HG03378 (cell line): ENCODE measurements at regions not wholly inside any gene's neighbourhood (a gene's known extent, or its start where the extent isn't known, plus 50 kb on each side); places are given as distances from the start of the nearest gene placed in this dataset.
A peak's percentile ranks its signal among the peaks of the same experiment; 100 is the strongest.
"Not testable (repeated sequence)": the region's sequence is repeated elsewhere in the genome, so short reads cannot be mapped to it uniquely, and the experiment has no call there.

Source experiments
- ATAC-seq: cut with Tn5 transposase; IDR thresholded peaks from one replicate; pipeline ENCODE4 v1.9.1; 2021; ENCODE audit warnings: mild to moderate bottlenecking, moderate library complexity; ENCODE audit not compliant: unreplicated experiment

DNA sequence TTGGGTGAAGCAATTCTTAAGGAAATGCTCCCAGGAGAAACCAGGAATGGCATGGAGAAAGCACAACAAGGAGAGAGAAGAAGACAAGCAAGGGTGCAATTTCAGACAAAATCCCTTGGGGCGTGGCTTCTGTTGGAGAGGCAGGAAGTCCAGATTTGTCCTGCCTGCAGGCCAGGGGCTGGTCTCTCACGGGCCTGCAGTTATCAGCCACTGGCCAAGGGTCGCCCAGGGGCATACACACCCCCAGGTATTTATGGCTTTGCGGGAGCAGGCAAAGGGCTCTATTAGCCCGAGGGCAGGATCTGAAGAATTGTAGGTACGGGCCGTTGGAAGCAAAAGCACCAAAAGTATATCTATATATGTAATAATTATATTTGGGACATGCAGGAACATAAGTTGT, 87.7 kb downstream of the IYD start:
- ATAC-seq: no peak

DNA sequence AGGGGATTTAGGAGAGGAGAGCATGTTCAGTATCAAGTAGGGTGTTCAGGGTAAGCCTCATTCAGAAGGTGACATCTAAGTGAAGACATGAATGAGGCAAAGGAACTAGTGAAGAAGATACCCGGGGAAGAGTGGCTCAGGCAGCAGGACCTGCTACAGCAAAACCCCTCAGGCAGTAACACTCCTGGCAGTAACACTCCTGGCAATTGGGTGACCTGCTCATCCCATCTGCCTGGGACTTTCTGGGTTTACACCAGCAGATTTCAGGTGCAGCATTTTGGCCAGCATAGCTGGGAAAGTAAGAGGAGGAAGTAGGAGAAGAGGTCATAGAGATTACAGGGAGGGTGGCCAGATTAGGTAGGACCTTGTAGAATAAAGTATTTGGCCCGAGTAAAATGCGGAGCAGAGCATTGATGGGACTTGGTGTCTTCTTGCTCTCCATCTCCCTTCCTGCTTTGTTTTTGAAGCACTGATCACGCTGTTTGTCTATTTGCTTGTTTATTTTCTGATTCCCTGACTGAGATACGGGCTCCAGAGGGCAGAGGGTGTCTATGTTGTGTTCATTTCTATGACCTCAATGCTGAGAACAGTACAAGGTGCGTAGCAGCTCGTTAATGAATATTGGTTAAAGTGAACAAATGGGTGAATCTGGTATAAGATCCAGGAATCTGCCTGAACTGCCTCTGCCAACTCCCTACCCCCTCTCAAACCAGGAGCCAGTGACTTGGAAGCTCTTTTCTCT, 88.3 kb downstream of the IYD start:
- ATAC-seq: no peak

DNA sequence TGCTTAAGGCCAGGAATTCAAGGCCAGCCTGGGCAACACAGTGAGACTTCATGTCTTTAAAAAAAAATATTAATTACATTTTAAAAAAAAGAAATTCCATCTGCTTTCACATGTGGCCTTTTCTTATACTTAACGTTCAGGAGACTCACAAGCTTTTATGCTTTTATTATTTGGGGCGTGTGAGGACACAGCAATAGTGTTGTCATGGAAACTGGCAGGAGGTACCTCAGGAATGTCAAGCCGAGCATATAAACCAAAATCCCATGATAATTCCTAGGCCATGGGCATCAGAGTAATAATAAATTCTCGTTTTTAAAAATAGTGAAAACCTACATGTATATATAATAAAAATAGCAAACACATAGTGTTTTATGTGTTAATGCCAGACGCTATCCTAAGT, 89.8 kb downstream of the IYD start:
- ATAC-seq: no peak

DNA sequence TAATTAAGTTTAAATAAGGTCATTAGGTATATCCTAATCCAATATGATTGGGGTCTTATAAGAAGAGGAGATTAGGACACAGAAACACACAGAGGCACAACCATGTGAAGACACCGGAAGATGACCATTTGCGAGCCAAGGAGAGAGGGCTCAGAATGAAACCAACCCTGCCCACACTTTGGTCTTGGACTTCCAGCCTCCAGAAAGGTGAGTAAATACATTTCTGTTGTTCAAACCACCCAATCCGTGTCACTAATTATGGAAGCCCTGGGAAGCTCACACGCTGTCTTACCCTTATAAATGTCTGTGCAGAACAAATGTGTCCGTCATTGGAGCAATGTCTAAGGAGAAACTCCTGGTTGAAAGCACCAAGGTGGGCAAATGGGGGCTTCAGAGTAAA, 95.0 kb downstream of the IYD start:
- no peak for ATAC-seq

DNA sequence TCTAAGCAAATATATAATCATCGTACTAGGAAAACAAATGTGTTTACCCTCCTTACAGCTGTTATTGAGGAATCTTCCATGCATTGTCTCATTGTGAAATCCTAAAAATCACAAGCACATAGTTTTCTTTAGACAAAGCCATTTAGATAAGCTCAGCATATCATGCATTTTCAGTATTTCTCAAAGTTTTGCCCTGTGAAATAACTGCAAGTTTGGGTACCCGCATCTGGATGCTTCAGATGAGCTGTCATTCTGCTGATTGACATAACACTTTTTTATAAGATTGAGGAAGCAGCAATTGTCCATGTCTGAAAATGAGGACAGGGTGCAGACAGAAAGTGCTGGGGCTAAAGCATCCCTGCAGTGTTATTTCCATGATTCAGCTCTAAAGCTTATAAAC, 96.2 kb downstream of the IYD start:
- no peak for ATAC-seq

DNA sequence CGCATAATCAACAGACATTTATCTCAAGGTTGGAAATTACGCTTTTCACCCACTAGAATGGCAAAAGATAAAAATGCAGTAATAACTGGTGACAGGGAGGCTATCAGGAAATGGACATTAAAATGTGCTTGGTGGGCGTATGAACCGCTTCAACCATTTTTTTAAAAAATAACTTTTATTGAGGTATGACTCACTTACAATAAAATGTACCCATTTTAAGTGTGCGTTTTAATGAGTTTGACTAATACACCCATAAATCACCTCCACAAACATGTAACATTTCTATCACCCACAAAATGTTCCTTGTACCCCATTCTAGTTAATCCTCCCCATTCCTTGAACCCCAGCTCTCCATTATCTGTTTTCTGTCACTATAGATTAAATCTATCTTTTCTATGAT, 96.8 kb downstream of the IYD start:
- ATAC-seq: no peak

DNA sequence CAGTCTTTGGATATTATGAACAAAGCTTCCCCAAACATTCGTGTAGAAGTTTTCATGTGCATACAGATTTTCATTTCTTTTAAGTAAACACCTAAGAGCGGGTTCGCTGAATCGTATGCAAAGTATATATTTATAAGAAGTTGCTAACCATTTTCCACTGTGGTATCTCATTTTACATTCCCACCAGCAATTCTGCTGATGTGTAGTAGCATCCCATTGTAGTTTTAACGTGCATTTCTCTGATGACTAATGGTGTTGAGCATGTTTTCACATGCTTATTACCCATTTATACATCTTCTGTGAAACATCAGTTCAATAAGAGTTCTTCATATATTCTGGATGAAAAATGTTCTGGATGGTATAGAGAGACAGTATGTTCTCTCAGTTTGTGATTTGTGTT, 97.4 kb downstream of the IYD start:
- ATAC-seq: no peak

DNA sequence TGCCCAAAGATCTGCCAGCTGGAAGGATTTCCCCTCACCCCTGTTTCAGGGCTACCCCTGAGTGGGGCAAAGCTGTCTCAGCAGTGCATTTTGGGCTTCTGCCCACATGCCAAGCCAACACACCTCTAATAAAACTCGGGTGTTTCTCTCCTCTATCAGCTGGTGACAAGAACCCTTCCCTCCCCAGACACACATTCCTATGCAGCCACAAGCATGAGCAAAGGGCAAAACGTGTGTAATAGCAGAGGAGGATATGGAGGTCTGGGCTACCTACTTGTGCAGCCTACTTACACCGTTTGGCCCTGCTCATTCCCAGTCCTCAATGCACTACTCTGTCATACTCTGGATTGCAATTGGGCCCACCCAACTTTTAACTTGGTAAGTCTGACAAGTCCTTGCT, 101.3 kb downstream of the IYD start:
- ATAC-seq: no peak

DNA sequence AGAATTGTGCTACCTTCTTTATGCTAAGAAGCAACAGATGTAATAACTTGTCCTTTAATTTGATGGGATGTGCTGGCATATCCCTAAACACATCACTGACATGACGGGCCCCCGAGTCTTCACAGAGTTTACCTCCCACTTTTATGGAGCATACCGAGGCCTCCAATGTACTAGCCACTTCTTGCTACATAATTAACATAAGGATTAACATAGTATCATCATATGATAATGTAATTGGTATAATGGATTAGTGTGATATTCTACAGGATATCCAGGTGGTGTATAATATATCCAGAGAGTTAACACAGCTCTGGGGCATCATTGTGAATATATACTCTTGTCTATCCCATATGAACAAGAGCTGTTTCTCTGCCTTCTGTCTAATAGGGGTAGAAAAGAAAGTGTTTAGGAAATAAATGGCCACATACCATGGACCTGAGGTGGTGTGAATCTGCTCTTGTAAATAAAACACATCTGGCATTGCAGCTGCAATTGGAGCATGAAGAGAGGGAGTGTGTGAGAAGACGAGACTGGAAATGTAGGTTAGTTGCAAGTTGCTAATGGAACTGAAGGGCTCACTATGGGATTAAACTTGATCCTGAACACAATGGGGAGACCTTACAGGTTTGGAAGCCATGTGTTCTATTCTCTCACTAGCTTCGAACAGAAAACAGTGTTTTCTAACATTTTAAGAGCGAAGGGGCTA, 102.3 kb downstream of the IYD start:
- ATAC-seq: no peak

DNA sequence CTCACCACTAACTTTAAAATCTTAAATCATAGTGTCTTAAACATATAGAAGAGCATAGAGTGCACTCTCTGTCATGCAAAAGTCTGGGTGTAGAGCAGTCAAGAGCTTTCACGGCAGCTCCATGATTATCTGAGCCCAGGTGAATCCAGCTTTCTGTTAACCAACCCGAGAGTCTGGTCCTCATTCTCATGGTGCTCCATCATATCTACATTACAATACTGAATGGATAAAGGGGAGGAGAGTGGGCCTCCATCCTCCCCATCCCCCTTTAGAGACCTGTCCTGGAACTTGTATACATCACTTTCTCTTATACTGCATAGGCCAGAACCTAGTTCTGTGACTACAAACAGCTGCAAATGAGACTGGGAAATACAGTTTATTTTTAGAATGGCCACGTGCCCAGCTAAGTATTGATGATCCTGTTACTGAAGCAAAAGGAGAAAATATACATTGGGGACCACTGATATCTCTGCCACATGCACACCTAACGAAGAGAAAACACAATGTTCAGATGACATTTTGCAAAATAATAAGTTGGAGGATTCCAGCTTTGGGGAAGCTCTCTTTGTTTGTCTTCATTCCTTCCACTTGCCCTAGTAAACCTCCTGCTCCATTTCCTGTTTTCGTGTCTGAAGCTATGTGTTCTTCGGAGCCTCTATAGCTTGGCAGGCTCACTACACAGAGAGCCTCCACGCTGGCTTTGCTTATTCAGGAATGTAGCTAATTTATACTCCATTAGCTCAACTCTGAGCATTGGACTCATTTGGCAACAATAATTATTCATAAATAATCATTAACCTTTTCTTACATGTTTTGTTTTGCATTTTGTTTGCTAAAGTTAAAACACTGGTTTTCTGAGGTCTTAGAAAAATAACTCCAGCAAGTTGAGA, 110.1 kb downstream of the IYD start:
- no peak for ATAC-seq

DNA sequence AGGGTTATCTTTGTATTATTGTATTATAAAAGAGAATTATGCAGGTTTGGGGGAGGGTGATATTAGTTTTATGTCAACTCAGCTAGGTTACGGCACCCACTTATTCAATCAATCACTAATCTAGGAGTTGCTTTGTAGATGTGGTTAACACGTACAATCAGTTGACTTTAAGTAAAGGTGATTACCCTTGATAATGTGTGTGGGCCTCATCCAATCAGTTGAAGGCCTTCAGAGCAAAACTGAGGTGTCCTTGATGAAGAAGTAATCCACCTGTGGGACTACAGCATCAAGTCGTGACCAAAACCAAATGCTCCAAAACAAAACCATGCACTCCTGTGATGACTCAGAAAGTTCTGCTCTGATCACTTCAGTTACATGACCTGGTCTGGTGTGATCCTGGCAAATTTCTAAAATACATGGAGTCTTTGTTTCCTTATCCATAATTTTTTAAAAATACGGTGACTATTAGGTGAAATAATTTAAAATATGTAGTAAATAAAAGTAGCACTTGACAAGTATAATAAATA, 114.1 kb downstream of the IYD start:
- no peak for ATAC-seq

DNA sequence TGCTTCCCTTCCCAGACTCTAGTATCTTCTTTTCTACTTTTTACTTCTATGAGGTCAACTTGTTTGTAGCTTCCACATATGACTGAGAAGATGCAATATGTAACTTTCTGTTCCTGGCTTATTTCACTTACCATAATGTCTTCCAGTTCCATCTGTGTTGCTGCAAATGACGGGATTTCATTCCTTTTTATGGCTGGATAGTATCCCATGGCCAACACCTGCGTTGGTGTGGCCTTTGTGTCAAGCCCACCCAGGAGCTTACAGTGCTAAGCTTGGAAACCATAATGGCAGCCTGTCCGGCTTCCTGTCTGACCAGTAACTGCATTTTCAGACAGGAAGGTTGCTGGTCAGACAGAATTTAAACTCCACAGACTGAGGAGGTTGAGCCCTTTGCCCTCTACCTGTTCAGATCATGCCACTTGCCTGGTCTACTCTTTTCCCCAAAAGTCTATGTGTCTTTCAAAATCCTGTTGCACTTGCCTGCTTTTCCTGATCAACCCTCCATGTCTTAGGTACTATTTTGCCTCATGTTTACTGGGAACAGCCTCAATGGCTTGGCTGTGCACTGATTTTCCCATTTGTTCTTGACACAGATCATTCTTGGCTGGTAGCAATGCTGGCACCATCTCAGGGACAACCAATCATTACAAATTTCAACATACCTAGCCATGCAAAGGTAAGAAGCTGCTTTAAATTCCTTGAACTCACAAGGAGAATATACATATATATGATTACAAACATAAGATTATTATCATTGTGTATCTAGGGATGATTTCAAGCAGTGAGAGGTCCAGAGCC, 114.3 kb upstream of the PLEKHG1 start:
- no peak for ATAC-seq

DNA sequence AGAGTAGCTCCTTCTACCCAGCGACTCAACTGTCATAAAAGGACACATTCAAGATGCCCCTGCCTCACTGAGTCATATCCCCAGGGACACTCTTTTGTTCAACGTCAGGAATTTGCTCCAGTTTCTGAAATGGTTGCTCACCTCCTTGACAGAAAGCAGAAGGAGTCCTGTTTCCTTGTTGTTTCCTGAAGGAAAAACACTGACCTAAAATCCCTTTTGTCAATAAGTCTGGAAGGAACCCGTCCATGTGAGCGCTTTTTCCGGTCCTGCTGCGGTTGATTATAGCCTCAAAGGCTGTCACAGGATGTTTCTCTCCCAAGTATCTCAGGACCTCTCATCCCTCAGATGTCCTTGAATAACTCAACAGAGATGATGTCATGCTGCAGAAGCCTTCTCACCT, 113.6 kb upstream of the PLEKHG1 start:
- ATAC-seq: no peak

DNA sequence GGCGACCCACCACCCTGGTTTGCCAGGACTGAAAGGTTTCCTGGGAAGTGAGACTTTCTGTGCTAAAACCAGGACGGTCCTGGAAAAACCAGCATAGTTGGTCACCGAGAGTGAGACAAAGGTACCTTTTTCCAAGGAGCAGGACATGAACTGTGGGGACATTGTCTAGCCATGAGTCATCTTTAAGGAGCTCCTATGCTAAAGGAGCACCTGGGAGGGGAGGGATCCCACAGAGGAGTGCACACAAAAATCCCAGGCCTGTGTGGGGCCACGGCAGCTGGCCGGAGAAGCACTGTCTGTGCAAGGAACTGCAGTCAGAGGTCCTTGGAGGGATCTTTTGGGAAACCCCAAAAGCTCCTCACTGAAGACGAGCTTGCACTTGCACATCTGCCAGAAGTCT, 109.1 kb upstream of the PLEKHG1 start:
- ATAC-seq: no peak

DNA sequence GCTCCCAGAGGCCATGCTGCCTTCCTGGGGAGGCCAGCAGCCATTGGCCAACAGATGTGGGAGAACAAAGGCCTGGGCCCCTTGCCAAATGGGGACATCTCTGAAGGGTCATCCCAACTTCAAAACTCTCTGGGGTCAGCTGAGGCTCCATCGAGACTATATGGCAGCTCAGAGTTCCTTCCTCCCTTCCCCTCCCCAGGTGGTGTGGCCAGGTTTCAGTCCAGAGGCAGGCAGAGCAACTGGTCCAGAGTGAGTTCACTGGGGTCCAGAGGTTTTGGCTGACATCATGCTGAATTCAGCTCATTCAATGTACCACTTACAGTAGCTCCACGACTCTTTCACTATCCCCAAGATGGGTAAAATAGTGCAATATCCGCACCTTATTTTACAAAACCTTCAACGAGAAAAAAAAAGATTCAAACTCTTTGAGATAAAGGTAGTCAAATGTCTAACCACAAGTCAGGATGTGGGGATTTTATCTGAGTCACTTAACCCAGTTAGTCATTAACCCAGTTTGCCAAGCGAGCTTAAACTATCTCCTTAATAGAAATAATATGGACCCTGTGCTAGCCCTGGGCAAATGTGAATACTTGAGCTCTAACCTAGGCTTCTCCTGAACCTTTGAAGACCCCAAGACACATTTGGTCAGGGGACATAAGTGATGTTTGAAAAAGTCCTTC, 108.4 kb upstream of the PLEKHG1 start:
- ATAC-seq: peak; percentile 96

DNA sequence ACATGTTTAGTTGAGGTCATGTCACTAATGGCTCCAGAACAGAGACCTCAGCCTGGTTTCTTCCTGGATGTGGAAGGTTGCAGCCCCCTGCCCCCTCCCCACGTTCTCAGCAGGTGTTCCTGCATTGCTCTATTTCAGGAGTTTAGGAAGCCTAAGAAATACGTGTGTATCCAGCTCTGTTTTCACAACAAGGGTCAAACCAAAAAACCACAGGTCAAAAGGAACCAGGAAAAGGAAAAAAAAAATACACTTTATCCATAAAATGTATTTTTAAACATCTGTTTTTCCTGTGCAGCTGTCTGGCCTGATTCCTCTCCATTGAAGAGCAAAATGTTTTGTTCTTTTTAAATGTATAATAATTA, 107.9 kb upstream of the PLEKHG1 start:
- no peak for ATAC-seq

DNA sequence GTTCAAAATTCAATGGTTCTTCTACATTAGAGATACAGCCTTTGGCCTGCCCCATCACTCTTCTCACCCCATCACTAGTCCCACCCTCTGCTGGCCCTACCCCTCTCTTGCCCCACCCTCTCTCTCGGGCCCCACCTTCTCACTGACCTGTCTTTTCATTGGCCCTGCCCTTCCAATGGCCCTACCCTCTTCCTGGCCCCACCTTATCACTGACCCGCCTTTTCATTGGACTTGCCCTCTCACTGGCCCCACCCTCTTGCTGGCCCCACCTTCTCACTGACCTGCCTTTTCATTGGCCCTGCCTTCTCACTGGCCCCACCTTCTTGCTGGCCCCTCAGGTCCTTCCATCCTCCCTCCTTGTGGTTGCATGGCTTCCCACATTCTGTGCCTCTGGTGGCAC, 107.2 kb upstream of the PLEKHG1 start:
- no peak for ATAC-seq

DNA sequence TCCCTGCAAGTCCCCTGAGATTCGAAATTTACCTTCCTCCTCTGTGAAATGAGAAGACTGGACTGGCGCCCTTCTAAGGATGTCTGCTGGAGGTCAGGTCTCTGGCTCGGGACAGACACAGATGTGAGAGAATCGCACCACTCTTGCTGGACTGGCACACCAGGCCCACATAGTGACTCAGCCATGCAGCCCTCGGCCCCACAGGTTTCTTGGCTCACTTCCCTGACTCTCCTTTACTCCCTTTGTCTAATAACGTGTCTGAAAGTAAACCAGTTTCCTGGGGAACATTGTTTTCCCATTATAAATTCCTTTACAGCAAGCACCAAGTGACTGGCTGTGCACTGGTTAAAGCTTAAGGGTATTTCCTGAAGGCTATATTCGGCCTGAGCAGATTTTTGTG, 106.7 kb upstream of the PLEKHG1 start:
- ATAC-seq: no peak

DNA sequence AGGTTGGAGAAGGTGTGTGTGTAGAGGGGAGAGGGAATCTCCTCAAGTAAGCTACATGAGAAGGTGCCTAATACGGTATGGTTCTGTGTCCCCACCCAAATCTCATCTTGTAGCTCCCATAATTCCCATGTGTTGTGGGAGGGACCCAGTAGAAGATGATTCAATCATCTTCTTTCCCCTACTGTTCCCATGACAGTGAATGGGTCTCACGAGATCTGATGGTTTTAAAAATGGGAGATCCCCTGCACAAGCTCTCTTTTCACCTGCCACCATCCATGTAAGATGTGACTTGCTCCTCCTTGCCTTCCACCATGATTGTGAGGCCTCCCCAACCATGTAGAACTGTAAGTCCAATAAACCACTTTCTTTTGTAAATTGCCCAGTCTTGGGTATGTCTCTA, 106.1 kb upstream of the PLEKHG1 start:
- ATAC-seq: not testable (repeated sequence)

DNA sequence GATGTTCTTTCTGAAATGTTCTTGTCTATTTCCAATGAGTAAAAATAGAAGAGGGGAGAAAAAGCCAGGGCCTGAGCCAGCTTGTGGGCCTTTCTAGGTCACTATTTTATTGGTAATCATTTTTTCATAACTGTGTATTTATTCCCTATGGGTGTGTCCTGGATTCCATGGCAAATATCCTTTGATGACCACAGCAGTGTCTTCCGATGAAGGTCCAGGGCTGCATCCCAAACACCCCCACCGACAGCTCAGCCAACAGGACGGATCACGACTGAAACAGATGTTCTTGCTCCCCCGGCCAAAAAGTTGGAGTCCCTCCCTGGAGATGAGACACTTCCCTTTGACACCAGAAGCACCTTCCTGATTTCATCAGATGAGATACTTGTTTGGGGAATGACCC, 105.4 kb upstream of the PLEKHG1 start:
- no peak for ATAC-seq
